CD14-positive monocyte (primary cell): ENCODE measurements at regions not wholly inside any gene's neighbourhood (a gene's known extent, or its start where the extent isn't known, plus 50 kb on each side); places are given as distances from the start of the nearest gene placed in this dataset.
A peak's percentile ranks its signal among the peaks of the same experiment; 100 is the strongest.

Source experiments
- DNase-seq, 3 donors: peaks; one replicate each; pipeline ENCODE4 v3.0.0-alpha.2; 2011 to 2022
- H2AFZ ChIP-seq: 2 replicates; pipeline ENCODE4 v1.6.0; 2012; ENCODE audit warnings: mild to moderate bottlenecking, low read depth, low read length, inconsistent platforms; ENCODE audit not compliant: insufficient read depth, poor library complexity, severe bottlenecking
- H3K27ac ChIP-seq, 2 donors: 1 replicate in 1 of 2; 2 replicates in 1 of 2; pipeline ENCODE4 v1.5.1; 2012 to 2013; ENCODE audit warnings: low read length in 2 of 2, control low read depth in 1 of 2, inconsistent platforms in 1 of 2, low read depth in 1 of 2, mild to moderate bottlenecking in 1 of 2
- H3K27me3 ChIP-seq, 2 donors: one replicate each; pipeline versions ENCODE4 v1.6.0 to v1.6.1; 2011 to 2013; ENCODE audit warnings: low read length in 2 of 2; ENCODE audit not compliant: control insufficient read depth in 2 of 2, insufficient read depth in 2 of 2
- H3K36me3 ChIP-seq, 2 donors: replicated peaks in 1 of 2; 1 replicate in 1 of 2; 2 replicates in 1 of 2; pipeline versions ENCODE4 v1.5.1 to v1.6.1; 2012 to 2013; ENCODE audit warnings: low read length in 2 of 2, control low read depth in 1 of 2, inconsistent platforms in 1 of 2, mild to moderate bottlenecking in 1 of 2; ENCODE audit not compliant: insufficient read depth in 2 of 2, control insufficient read depth in 1 of 2
- H3K4me1 ChIP-seq, 2 donors: 1 replicate in 1 of 2; 2 replicates in 1 of 2; pipeline versions ENCODE4 v1.5.1 to v1.6.1; 2012 to 2013; ENCODE audit warnings: low read length in 2 of 2, control low read depth in 1 of 2, inconsistent platforms in 1 of 2, mild to moderate bottlenecking in 1 of 2, moderate library complexity in 1 of 2; ENCODE audit not compliant: insufficient read depth in 2 of 2, control insufficient read depth in 1 of 2
- H3K4me2 ChIP-seq: replicated peaks from 2 replicates; pipeline ENCODE3; 2012; ENCODE audit warnings: low read length, moderate library complexity, mild to moderate bottlenecking; ENCODE audit not compliant: poor library complexity, severe bottlenecking; ENCODE audit errors: extremely low read depth
- H3K4me3 ChIP-seq, 3 experiments: fragments of 200-600 bp in 1 of 3; sonication (generic) in 1 of 3; replicated peaks in 1 of 3; 1 replicate in 2 of 3; 2 replicates in 1 of 3; pipeline ENCODE4 v1.5.1; 2011 to 2013; ENCODE audit warnings: low read length in 3 of 3, mild to moderate bottlenecking in 3 of 3, control low read depth in 2 of 3, low read depth in 2 of 3, inconsistent platforms in 1 of 3, moderate library complexity in 1 of 3
- H3K79me2 ChIP-seq: 2 replicates; pipeline ENCODE4 v1.6.0; 2012; ENCODE audit warnings: mild to moderate bottlenecking, control low read depth, inconsistent platforms, low read length, moderate library complexity; ENCODE audit not compliant: insufficient read depth
- H3K9ac ChIP-seq: 2 replicates; pipeline ENCODE4 v1.6.0; 2017; ENCODE audit warnings: low read length, mild to moderate bottlenecking; ENCODE audit not compliant: insufficient read depth, poor library complexity, severe bottlenecking
- H3K9me3 ChIP-seq, 2 donors: replicated peaks in 1 of 2; 1 replicate in 1 of 2; 2 replicates in 1 of 2; pipeline versions ENCODE4 v1.5.1 to v1.6.1; 2012 to 2013; ENCODE audit warnings: low read length in 2 of 2, control low read depth in 1 of 2; ENCODE audit not compliant: control insufficient read depth in 1 of 2, insufficient read depth in 1 of 2
- H4K20me1 ChIP-seq: 2 replicates; pipeline ENCODE4 v1.6.0; 2012; ENCODE audit warnings: mild to moderate bottlenecking, low read length, control low read depth, moderate library complexity; ENCODE audit not compliant: insufficient read depth
- H3K27ac Mint-ChIP-seq, 7 donors: one replicate each; pipeline ENCODE4 v1.8.0; 2020; ENCODE audit warnings: mild to moderate bottlenecking in 7 of 7, mixed read lengths in 7 of 7, moderate library complexity in 6 of 7, inconsistent platforms in 2 of 7
- H3K27me3 Mint-ChIP-seq, 3 donors: one replicate each; pipeline ENCODE4 v1.8.0; 2021 to 2022; ENCODE audit warnings: low read depth in 3 of 3, mild to moderate bottlenecking in 3 of 3, mixed read lengths in 3 of 3, moderate library complexity in 3 of 3, inconsistent platforms in 1 of 3
- H3K36me3 Mint-ChIP-seq, 2 donors: one replicate each; pipeline ENCODE4 v1.8.0; 2020; ENCODE audit warnings: mixed read lengths in 2 of 2, inconsistent platforms in 1 of 2, mild to moderate bottlenecking in 1 of 2
- H3K4me1 Mint-ChIP-seq: one replicate; pipeline ENCODE4 v1.8.0; 2020; ENCODE audit warnings: mild to moderate bottlenecking, mixed read lengths
- H3K4me3 Mint-ChIP-seq, 2 donors: one replicate each; pipeline ENCODE4 v1.8.0; 2020; ENCODE audit warnings: mild to moderate bottlenecking in 2 of 2, mixed read lengths in 2 of 2, moderate library complexity in 1 of 2
- H3K9me3 Mint-ChIP-seq, 7 donors: one replicate each; pipeline ENCODE4 v1.8.0; 2020 to 2022; ENCODE audit warnings: mixed read lengths in 7 of 7, mild to moderate bottlenecking in 6 of 7, moderate library complexity in 6 of 7, inconsistent platforms in 2 of 7
- WGBS: methylation state at CpG from one replicate; pipeline ENCODE4 v1.1.5; 2013; ENCODE audit warnings: missing lambda C conversion rate; ENCODE audit not compliant: insufficient coverage; 5-methylcytosine and 5-hydroxymethylcytosine counted together
- intact Hi-C, 2 donors: fragments of 100-400 bp; cut with micrococcal nuclease; formaldehyde crosslinking; loops; one replicate each; pipeline versions ENCODE4 v1.15.0 to v1.15.1; 2023
- TF ChIP-seq, protein P1 (sequence below): fragments of 200-600 bp; IDR thresholded peaks from one replicate; pipeline ENCODE4 v1.8.0; 2022; ENCODE audit warnings: antibody characterized with exemption, mild to moderate bottlenecking

DNA sequence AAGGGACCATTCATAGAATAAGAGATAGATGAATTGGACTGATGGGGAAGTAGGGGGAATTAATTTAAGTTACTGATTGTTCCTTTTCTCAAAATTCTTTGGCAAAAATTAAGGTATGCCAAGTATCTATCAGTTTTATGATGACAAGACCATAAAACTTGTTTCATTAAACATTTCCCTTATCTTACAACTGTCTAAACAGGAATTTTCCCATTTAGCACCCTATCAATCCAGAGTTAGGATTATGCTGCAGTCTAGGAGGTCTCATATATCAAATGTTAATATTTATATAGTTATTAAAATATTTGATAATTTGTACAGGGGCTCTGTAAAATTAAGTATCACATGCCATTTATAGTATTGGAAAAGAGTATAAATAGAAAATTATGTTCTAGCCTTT is 51.5 kb upstream of the ARID1B start:
- no peak for DNase-seq
- Mint-ChIP-seq H3K27me3 (peaks cover 0 to 5% (median 0%) of the 10 kb centered on the region in 3 donors), H3K36me3 (peaks cover 0 to 2% of the 10 kb centered on the region in 2 donors), H3K4me3 (no peak overlapping the region), H3K4me1 (peaks cover 13% of the 10 kb centered on the region), H3K9me3 (peaks cover 0 to 3% (median 0%) of the 10 kb centered on the region in 7 donors), H3K27ac (no peak overlapping the region)
- H3K4me2 ChIP-seq = no peak overlapping the region
- no peaks in the 10 kb centered on the region for H3K79me2 ChIP-seq
- TF ChIP-seq, protein P1, sequence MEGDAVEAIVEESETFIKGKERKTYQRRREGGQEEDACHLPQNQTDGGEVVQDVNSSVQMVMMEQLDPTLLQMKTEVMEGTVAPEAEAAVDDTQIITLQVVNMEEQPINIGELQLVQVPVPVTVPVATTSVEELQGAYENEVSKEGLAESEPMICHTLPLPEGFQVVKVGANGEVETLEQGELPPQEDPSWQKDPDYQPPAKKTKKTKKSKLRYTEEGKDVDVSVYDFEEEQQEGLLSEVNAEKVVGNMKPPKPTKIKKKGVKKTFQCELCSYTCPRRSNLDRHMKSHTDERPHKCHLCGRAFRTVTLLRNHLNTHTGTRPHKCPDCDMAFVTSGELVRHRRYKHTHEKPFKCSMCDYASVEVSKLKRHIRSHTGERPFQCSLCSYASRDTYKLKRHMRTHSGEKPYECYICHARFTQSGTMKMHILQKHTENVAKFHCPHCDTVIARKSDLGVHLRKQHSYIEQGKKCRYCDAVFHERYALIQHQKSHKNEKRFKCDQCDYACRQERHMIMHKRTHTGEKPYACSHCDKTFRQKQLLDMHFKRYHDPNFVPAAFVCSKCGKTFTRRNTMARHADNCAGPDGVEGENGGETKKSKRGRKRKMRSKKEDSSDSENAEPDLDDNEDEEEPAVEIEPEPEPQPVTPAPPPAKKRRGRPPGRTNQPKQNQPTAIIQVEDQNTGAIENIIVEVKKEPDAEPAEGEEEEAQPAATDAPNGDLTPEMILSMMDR = no peak
- no peaks in the 10 kb centered on the region for H3K27me3 ChIP-seq
- H3K36me3 ChIP-seq = no peaks in the 10 kb centered on the region
- H3K9ac ChIP-seq = no peak overlapping the region
- H3K4me1 ChIP-seq = peaks cover 11 to 14% of the 10 kb centered on the region in 2 donors
- no peak overlapping the region for H2AFZ ChIP-seq
- H3K27ac ChIP-seq = no peak overlapping the region
- intact Hi-C loops = loop anchor here in 1 of 2 donors (10.0 kb wide), 1 partner anchor 49 kb away; the partner anchor contains the start of gene ARID1B
- H3K9me3 ChIP-seq = no peaks in the 10 kb centered on the region
- H4K20me1 ChIP-seq = no peaks in the 10 kb centered on the region
- H3K4me3 ChIP-seq = no peak overlapping the region

- Histone ChIP-seq H3K4me2 (peak overlapping the region; percentile 89), H3K9ac (no peak overlapping the region), H3K36me3 (no peaks in the 10 kb centered on the region), H2AFZ (peak overlapping the region; percentile 91), H3K9me3 (no peaks in the 10 kb centered on the region), H3K4me3 (peak overlapping the region in 1 of 3 experiments; percentile 76), H3K27ac (peak overlapping the region in 1 of 2 donors; percentile 90), H4K20me1 (no peaks in the 10 kb centered on the region), H3K79me2 (no peaks in the 10 kb centered on the region), H3K27me3 (no peaks in the 10 kb centered on the region), H3K4me1 (peaks cover 20 to 28% of the 10 kb centered on the region in 2 donors)
- H3K27me3 Mint-ChIP-seq = peaks cover 0 to 5% (median 0%) of the 10 kb centered on the region in 3 donors
- H3K27ac Mint-ChIP-seq = peak overlapping the region in 6 of 7 donors; percentile 9 to 86 (median 76)
- DNase-seq = no peak
- intact Hi-C loops = loop anchor here in 1 of 2 donors (10.0 kb wide), 1 partner anchor 54 kb away; the partner anchor contains the start of gene ARID1B
- H3K9me3 Mint-ChIP-seq = peaks cover 0 to 6% (median 2%) of the 10 kb centered on the region in 7 donors
- TF ChIP-seq, protein P1 = no peak
- H3K36me3 Mint-ChIP-seq = peaks cover 0 to 2% of the 10 kb centered on the region in 2 donors
- WGBS = 80% methylated on average over 8 of the region's 17 CpGs
- H3K4me1 Mint-ChIP-seq = peaks cover 23% of the 10 kb centered on the region
- H3K4me3 Mint-ChIP-seq = peak overlapping the region in 1 of 2 donors; percentile 89
Observed at GRCh38 chr6:156720691-156721685, 56.2 kb upstream of the ARID1B start.
